ENCODE measurements at regions not wholly inside any gene's neighbourhood (a gene's known extent, or its start where the extent isn't known, plus 50 kb on each side); places are given as distances from the start of the nearest gene placed in this dataset.

DNA sequence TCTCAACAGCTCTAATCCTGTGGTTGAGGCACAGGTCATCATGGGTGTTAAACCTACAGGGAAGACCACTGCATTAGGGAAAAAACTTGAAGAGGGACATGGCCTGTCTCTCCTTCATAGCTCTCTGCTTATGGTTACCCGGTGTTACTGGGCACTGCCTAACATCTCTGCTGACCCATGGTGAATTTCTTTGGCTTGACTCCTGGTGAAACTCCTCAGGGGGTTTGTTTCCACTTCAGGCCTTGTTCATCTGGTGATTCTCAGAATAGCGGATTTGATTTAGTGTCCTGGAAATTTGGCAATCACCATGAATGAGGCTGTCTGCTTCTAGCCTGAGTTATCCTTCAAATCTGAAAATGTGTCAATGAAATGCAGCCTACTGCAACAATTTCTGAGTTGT is 114.4 kb downstream of the ZNF518B start:
- intact Hi-C loops (cut with micrococcal nuclease), result no loop called here
- DNase-seq, result no peak
- ATAC-seq, result no peak

GRCh38 chr4:10336471-10336870 is 120.8 kb downstream of the ZNF518B start:
- DNase-seq, result no peak
- no peak for ATAC-seq
- intact Hi-C loops (cut with micrococcal nuclease), result no loop called here

- intact Hi-C loops (cut with micrococcal nuclease), result no loop called here
- DNase-seq (no peak), ATAC-seq (no peak)
Measured at GRCh38 chr4:10335050-10335449, 122.2 kb downstream of the ZNF518B start.

DNA sequence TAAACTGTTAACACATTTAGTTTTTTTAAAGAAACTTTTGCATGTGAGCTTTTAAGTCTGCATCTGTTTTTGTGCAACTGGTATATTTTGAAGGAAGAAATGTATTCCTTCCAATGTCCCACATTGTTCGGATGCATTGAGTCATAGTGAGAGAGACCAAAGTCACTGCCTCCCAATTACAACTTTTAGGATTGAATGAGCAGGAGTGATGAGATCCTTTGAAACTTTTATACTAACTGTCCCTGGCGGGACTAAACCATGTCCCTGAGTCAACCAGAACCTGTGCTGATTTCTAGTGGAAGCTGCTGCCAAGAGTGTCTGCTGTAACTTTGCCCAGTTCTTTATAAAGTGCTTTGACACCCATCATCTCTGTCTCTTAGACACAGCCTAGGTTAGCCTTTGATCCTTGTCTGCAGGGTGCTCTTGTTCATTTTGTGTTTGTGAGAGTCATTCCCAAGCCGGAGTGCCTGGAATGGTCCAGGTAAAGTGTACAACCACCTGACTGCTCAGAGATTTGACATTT is 122.7 kb downstream of the ZNF518B start:
- intact Hi-C loops (cut with micrococcal nuclease), result no loop called here
- no peak for DNase-seq
- peak; percentile 79 for ATAC-seq

- ATAC-seq (no peak), DNase-seq (no peak)
- intact Hi-C loops (cut with micrococcal nuclease), result no loop called here
Measured at GRCh38 chr4:10333942-10334341, 123.3 kb downstream of the ZNF518B start.

DNA sequence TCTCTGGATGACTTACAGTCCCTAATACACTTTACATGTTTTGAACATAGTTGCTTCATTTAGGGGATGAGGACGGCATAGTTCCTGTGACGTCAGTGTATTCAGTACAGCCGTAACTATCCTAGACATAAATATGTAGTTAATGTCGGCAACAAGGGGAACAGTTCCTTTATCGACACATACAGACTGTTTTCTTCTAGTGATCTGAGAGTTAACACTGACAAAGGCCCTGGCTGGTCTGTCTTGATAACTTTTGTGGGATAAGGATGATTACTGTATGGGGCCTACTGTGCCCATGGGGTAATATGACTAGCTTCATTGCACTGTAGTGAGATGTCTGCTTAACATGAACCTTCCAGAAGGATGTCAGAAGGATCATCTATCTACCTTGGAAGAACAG is 131.2 kb downstream of the ZNF518B start:
- DNase-seq (no peak), ATAC-seq (no peak)
- intact Hi-C loops (cut with micrococcal nuclease), result no loop called here

- intact Hi-C loops (cut with micrococcal nuclease), result no loop called here
- ATAC-seq (no peak), DNase-seq (no peak)
Measured at GRCh38 chr4:10321931-10322330, 135.3 kb downstream of the ZNF518B start.

DNA sequence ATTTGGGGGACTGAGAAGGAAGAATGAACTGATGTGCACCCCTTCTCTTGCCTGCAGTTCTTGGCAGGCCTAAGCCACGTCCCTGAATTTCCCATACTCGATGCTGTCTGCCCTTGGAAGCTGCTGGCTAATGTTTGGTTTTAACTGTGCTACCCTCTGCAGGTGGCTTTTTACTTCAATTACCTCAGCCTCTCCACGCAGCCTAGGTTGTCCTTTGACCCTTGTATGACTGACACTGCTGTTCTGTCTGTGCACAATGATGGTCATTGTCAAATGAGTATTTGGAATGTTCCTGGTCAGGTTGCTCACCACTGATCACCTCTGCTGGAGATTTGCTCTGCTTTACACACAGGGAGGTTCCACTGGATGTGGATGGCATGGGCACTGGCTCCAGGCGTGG is 137.1 kb downstream of the ZNF518B start:
- no peak for DNase-seq
- ATAC-seq, result no peak
- intact Hi-C loops (cut with micrococcal nuclease), result no loop called here

GRCh38 chr4:10317345-10317744 is 139.9 kb downstream of the ZNF518B start:
- intact Hi-C loops (cut with micrococcal nuclease), result no loop called here
- DNase-seq (no peak), ATAC-seq (no peak)

DNA sequence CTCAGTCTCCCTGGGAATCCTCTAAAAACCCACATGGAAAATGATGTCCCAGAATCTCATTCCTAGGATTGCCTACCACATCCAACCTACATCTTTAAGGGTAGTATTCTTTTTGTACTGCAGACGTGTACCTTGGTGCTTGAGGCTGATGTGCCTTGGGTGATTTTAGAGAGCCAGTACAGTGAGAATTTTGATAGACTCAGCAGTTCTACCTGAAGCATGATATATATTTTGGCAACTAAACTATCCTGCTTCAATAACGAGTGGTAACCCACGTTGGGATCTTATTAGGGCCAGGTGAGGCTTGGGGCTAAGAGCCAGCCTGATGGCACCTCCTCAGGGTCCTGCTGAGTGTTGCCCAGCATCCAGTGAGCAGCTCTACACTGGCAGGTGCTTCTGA is 140.4 kb downstream of the ZNF518B start:
- no peak for DNase-seq
- ATAC-seq, result no peak
- intact Hi-C loops (cut with micrococcal nuclease), result no loop called here

- intact Hi-C loops (cut with micrococcal nuclease), result no loop called here
- DNase-seq (no peak), ATAC-seq (no peak)
Measured at GRCh38 chr4:10315638-10316037, 141.6 kb downstream of the ZNF518B start.

DNA sequence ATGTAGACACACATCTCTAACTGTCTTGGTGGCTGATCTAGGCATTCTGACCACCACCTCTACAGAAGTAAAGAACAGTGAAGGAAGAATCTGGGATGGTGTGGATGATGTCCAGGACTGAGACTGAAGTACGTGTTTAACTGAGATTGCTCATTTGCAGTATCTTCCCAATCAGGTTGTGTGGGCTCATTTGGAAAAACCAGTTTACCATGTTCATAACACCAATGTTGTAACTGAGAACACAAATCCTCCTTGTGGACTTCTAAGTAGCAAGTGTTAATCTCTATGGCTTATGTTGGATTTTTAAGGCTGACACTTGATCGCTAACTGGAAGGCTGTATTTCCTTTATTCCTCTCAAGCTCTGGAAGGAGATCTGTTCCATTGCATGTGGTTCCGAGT is 144.7 kb downstream of the ZNF518B start:
- ATAC-seq (no peak), DNase-seq (no peak)
- intact Hi-C loops (cut with micrococcal nuclease), result no loop called here

DNA sequence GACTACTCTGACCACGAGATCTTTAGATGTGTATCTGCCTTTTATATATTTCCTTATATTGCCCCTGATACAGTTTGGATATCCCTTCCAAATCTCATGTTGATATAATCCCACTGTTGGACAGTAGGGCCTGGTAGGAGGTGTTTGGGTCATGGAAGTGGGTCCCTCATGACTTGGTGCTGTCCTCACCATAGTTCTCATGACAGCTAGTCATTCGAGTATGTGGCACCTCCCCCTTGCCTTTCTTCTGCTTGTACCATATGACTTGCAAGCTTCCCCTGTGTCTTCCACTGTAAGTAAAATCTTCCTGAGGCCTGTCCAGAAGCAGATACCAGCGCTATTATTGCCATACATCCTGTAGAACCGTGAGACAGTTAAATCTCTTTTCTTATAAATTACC is 145.3 kb downstream of the ZNF518B start:
- ATAC-seq (no peak), DNase-seq (no peak)
- intact Hi-C loops (cut with micrococcal nuclease), result no loop called here

DNA sequence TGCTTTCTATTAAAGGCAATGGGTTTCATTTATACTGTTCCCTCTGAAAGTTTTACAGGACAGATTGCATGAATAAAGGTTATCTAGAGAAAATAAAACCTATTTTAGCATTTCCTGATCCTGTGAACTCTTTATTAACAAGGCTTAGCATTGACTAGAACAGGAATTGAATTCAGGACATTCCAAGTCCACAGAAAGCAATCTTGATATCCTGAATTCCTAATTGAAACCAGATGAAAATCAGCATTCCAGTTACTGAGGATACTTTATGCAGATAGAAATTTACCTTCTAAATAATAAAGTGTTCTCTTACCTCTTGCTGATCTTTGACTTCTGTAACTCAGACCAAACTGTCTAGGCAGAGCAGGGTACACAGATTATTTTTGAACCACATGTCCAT is 151.4 kb downstream of the ZNF518B start:
- intact Hi-C loops (cut with micrococcal nuclease), result no loop called here
- DNase-seq, result no peak
- no peak for ATAC-seq

- DNase-seq, result no peak
- intact Hi-C loops (cut with micrococcal nuclease), result no loop called here
- no peak for ATAC-seq
Measured at GRCh38 chr4:10303291-10303690, 153.9 kb downstream of the ZNF518B start.

DNA sequence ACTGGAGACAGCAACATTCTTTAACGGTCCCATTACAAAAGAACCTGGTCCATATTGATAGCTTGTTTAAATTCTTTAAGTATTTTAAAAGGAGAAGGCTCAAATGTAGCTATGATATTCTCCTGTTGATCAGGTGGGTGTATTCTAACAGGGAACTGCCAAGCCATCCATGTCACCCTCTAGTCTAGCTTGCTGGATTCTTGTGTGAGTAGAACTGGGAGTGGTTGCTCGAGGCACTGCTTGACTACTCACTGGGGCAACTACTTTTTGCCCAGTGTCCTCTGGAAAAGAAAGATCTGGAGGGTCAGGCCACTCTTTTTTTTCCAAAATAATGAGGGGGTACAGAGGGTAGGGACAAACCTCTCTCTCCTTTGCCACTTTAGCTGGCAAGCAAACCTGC is 155.1 kb downstream of the ZNF518B start:
- intact Hi-C loops (cut with micrococcal nuclease), result no loop called here
- ATAC-seq (no peak), DNase-seq (no peak)

DNA sequence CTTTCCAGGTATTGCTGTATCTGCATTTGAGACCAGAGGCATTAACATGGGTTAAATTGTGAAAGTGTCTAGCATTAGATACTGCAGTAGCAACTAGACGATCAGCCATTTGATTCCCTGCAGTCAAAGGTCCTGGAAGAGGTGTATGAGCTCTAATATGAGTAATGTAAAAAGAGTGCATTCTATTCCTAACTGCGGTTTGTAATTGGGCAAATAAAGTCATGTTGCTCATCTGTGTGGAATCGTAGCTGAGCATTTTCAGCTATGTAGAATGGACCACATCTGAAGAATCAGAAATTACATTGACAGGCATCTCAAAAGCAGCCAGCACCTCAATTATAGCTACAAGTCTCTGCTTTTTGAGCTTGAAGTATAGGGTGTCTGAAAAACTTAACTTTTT is 157.6 kb downstream of the ZNF518B start:
- ATAC-seq (no peak), DNase-seq (no peak)
- intact Hi-C loops (cut with micrococcal nuclease), result no loop called here

- no peak for ATAC-seq
- no peak for DNase-seq
- intact Hi-C loops (cut with micrococcal nuclease), result no loop called here
Measured at GRCh38 chr4:10298681-10299080, 158.5 kb downstream of the ZNF518B start.

- no peak for DNase-seq
- intact Hi-C loops (cut with micrococcal nuclease), result no loop called here
- peak; percentile 86 for ATAC-seq
Measured at GRCh38 chr4:10296730-10297129, 160.5 kb downstream of the ZNF518B start.

DNA sequence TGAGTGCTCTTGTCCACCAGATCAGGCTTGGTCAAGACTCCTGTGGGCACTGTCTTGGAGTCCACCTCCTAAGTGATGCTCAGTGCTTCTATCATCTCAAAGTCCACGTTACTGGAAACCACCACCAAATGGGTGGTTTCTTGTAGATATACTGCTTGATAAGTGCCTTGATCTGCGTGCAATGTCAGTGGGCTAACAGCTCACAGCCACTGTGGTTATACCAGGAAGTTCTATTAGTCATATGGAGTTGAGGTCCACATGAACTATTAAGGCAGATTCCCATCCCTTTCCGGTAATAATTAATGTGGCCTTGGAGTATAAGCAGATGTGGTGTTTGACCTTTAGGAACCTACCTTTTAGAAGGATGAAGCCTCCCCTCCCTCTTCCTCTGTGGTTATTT is 161.9 kb downstream of the ZNF518B start:
- intact Hi-C loops (cut with micrococcal nuclease), result no loop called here
- DNase-seq, result no peak
- no peak for ATAC-seq

DNA sequence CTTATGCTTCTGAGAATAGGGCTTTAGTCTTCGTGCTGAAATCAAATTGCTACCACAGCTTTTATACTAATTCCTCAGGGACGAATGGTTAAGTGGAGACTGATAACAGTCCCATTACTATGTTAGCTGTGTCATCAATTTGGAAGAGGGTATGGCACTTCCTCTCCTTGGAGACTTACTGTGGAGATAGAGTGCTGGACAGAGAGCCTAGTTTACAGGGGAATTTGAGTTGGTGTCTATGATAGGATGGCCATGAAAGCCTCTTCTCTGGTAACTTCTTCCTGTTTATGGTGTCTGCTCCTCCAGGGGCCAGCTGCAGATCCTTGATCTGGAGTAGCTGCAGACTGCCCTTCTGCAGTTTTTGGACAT is 167.7 kb downstream of the ZNF518B start:
- intact Hi-C loops (cut with micrococcal nuclease), result no loop called here
- DNase-seq (no peak), ATAC-seq (no peak)

DNA sequence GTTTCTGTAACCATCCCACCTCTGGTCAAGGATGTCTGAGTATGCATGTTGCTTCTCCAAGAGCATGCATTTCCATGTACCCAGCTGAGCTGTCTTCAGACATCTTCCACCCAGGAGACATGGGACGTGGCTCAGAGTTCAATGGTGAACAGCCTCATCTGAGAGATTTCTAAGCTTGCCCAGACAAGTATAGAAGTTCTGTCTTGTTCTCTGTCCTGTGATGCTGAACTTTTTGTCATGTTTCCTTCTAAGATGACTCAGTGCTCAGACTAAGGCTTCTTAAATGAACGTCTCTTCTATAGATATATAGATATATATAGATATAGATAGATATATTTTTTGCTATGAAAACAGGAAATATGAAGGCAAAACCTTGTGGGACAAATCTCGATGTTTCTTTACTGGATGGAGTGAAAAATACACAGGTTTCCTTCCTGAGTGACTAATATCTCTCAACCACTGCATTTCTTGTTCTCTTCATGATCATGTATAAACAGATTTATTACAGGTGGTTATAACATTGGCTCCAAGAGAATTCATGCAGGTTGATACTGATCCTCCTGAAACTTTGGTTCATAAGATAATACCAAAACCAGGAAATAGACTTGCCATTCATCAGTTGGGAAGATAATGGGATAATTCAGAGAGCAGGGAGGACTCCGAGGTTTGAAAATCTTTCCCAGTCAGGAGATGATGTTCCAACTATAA is 168.2 kb downstream of the ZNF518B start:
- ATAC-seq (no peak), DNase-seq (no peak)
- intact Hi-C loops (cut with micrococcal nuclease), result no loop called here

Data from left ventricle myocardium superior (tissue), 1 donor.